Amniotic epithelial cell (primary cell): ENCODE measurements at regions not wholly inside any gene's neighbourhood (a gene's known extent, or its start where the extent isn't known, plus 50 kb on each side); places are given as distances from the start of the nearest gene placed in this dataset.
"Not testable (repeated sequence)": the region's sequence is repeated elsewhere in the genome, so short reads cannot be mapped to it uniquely, and the experiment has no call there.

Source experiments
- DNase-seq: peaks from one replicate; pipeline ENCODE4 v3.0.0-alpha.2; 2010; ENCODE audit warnings: low read depth

DNA sequence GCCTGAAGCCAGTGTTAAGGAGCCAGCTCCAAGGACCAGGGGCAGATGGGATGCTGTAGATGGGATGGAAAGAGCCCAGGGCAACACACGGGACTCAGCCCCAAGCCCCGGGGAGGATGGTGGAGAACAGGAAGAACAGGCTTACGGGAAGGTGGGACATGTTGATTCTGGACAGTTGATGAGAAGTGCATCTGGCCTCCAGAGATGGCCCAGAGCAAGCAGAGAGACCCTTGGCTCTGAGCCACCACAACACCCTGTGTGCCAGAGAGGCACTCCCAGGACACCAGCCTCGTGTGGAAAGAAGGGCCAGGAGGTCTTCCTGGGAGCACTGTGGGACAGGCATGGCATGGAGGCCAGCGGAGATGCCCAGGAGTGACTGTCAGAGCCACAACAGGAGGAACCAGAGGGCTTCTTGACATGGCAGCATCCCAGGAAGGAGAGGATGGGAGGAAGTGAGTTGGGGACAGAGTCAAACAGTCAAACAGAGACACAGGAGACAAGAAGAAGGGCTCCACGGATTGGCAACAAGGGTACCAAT is 156.3 kb upstream of the MVB12B start:
- no peak for DNase-seq

GRCh38 chr9:126171641-126172040 is 155.0 kb upstream of the MVB12B start:
- no peak for DNase-seq

DNA sequence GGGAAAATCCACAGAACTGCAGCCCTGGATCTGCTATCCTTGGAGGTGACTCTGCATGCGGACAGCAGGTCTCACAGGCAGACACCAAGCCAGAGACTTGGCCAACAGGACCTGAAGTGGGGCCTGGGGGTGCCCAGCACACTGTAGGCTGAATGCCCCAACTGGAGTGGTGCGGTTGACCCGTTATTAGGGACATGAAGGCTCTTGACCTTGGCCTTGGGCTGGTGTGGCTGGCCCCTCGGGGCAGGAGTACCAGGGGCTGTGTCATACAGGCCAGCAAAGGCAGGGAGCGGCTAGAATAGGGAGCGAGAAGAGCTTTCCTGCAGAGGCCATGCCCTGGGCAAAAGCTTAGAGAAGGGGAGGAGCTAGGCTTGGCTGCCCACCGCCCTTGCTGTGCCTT is 153.2 kb upstream of the MVB12B start:
- DNase-seq = no peak

DNA sequence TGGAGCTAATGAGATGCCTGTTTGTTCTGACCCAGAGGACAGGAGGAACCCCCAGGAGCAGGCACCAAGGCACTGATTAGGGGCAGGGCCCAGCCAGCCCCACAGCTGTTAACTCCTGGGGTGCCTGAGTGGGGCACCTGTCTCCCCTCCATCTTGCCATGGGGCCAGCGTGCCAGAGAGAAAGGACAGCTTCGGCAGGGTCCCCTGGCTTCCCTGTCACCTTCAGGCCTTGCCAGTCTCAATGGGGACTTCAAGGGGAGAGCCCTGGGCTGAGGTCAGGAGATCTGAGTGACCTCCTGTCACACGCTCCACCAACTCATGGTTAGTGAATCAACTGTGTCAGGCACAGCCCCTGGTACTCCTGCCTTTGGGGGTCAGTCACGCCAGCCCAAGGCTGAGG is 152.7 kb upstream of the MVB12B start:
- DNase-seq = no peak

DNA sequence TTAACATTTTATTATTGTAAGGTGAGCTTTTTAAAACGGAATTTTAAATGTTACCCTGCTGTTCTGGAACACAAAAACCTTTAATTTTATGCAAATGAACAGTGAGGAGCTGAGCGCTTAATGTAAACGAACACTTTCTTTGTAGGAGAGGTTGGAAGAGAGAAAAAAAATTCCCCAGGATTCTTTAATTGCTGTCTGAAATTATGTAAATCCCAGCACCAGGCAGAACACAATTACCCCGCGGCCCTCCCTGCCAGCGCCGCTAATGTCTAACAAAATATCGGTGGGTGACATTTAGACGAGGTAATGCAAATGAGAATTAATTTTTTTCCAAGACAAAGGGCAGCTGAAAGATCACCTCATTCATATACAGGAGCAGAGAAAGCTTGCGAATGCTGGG is 143.4 kb upstream of the MVB12B start:
- no peak for DNase-seq

GRCh38 chr9:126190994-126191393 is 135.6 kb upstream of the MVB12B start:
- not testable (repeated sequence) for DNase-seq

DNA sequence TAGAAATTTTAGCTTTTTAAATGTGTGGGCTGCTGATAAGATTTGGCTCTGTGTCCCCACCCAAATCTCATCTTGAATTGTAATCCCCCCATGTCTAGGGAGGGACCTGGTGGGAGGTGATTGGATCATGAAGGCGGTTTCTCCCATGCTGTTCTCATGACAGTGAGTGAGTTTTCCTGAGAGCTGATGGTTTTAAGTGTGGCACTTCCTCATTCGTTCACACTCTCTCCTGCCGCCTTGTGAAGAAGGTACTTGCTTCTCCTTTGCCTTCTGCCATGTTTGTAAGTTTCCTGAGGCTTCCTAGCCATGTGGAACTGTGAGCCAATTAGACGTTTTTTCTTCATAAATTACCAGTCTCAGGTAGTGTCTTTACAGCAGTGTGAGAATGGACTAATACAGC is 127.8 kb upstream of the MVB12B start:
- no peak for DNase-seq

DNA sequence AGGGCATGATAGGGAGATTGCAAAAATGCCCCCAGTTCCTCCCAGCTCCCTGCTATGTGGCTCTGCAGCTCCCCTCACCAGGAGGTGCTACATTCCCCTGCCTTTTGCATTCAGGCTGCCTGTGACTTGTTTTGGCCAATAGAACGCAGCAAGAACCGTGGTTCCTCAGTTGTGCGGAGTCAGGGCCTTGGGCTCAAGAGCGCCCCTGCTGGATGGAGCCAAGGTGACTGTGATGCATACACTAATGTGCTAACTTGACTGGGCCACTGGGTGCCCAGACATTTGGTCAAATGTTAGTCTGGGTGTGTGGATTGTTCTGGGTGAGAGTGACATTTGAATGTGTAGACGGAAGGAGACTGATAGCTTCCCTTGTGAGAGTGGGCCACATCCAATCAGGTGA is 123.3 kb upstream of the MVB12B start:
- no peak for DNase-seq

DNA sequence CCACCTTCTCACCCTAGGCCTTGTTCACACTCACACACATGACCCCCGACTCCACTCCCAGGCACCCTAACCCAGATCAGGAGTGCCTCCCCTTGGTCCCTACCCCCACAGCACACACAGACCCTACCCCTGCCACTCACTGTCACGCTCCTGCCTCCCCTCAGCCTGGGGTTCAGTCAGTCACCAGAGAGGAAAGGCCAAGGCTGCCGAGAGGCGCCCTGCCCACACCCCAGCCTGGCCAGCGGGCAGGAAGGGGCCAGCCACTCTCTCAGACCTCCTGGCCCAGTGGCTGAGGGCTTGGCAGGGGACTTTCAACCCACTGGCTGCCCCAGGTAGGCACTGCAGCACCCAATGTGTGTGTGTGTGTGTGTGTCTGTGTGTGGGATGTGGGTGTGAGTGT is 122.4 kb upstream of the MVB12B start:
- DNase-seq = no peak

- DNase-seq = no peak
Measured at GRCh38 chr9:126204708-126205225, 121.9 kb upstream of the MVB12B start.

GRCh38 chr9:126205265-126205664 is 121.4 kb upstream of the MVB12B start:
- DNase-seq = no peak

DNA sequence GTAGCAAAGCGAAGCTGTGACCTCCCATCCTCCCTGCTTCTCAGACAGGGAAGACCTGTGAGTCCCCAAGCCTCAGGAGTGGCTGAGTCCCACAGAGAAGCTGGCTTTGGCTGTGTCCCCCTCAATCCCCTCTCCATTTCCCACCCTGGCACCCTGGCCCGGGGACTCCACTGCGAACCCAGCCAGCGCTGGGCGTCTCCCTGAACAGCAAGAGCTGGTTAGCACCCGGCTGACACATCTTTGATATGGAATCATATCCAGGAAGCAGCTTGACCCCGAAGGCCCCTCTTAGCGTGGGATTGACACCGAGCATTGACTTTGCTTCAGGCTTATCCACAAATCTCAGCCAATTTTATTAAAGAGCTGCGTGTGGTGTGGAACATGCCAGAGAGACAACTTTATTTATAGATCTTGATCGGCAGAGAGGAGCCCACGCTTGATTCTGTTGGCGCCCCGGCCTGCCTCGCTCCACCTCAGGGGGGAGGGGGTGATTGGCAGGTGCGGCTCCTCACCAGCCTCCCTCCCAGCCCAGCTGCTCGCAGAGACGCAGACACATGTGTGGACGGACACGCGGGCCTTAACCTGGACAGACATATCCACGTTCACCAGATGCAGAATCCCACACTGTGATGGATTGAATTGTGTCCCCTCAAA is 120.7 kb upstream of the MVB12B start:
- DNase-seq = no peak

GRCh38 chr9:126207256-126207655 is 119.4 kb upstream of the MVB12B start:
- no peak for DNase-seq

DNA sequence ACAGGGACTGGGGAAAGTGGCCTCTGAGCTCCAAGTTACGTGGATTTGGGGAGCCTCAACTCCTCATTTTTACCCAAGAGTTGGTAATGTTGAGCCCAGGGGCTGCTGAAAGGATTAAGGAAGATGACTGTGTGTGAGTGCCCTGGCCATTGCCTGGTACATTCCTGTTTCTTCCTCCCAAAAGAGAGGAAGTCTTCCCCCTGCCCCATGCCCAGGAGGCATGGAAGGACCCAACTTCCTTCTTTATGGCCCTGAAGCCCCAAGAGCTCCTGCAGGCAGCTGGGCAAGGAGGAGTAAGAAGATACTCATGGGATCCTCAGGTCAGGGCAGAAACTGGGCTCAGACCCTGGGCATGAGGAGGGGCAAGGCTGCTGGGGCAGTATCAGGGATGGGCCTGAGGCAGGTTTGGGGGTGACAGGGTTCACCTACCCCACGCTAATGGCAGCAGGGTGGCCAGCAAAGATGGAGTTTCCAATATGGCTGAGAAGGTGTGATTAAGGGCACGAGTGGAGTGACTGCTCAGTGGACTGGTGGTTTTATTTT is 118.3 kb upstream of the MVB12B start:
- DNase-seq = no peak

DNA sequence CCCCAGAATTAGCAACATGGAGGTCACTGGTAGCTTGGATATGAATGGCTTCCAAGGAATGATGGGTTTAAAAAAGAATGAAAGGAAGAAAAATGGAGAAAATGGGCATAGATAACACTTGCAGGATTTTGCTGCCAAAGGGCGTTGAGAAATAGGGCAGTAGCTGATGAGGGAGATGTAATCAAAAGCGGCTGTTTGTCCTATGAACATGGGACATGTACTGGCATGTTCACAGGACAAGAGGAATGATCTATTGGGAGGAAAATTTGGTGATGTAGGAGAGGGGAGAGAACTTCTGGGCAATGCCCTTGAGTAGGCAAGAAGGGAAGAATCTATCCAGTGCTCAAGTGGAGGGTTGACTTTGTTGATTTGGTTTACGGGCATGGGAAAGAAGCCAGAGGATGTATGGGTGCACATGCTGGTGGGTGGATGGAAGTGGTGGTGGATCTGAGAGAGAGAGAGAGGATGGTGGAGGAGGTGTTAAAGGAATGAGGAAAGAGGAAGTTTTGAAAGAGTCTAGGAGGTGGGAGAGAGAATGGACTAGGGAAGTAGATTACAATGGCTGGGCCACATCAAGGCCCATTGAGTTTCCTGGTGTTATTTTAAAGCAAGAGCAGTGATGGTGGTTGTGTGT is 115.1 kb upstream of the MVB12B start:
- DNase-seq = no peak

GRCh38 chr9:126215486-126215885 is 111.1 kb upstream of the MVB12B start:
- DNase-seq = no peak

DNA sequence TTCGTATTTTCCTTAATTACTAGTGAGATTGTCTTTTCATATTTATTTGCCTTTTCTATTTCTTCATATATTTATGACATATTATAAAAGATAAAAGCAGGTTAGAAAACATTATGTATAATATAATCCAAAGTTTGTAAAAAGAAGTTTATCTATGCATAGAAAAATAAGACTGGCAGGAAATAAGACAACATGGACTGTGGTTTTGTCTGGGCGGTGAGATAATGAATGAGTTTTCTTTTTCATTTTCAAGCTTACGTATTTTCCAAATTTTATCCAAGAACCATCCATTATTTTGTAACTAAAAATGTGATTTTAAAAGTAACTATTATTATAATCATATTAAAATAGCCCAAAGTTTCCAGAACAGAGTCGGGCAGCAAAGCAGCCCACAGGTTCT is 109.8 kb upstream of the MVB12B start:
- DNase-seq = no peak

DNA sequence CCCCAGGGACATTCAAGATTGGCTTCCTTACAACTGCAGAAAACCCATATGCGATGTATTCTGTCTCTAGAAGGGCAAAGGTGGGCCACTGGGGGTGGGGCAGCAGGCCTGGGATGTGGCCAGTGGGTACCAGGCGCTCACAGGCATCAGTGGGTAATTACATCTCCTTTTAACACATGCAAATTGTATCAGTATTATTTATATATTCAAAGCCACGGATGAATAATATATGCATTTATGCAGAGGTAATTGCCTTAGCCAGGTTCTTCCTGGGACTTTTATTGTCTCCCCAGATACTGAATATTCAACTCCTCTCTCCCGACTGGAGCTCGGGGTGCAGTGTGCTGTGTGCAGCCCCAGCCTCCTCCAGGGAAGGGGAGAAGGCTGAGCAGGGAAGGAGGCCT is 109.4 kb upstream of the MVB12B start:
- no peak for DNase-seq

- DNase-seq = no peak
Measured at GRCh38 chr9:126217797-126218196, 108.8 kb upstream of the MVB12B start.

- no peak for DNase-seq
Measured at GRCh38 chr9:126218359-126219125, 108.1 kb upstream of the MVB12B start.

DNA sequence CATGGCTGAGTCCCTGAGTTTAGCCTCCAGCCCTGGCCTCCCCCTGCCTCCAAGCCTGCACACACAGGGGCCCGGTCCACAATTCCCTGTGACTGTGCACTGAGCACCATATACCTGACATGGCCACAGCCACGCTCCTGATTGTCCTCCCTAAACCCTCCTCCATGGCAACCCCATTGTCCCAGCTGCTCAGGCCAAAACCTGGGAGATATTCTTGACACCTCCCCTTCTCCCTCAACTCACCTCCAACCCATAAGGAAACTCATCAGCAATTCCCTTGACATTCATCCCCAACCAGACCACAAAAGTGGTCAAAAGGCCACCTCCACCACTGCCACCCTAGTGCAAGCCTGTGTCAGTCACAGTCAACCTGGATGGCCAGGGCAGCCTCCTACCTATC is 107.5 kb upstream of the MVB12B start:
- no peak for DNase-seq

DNA sequence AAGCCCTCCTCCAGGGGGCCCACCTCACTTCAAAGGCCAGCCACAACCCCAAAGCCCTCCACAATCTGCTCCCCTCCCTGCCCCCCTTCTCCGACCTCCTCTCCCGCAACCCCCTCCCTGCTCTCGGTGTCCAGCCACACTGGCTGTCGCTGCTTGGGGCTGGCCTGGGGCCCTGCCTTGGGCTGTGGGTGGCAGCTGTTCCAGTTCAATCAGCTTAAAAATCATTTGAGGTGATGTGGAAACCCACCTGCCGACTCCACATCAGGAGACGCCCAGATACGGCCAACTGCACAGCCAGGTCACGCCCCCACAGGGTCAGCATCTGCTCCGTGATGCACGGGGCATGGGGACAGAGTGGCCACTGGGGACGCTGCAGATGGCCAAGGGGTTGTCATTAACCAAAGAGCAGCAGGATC is 107.0 kb upstream of the MVB12B start:
- no peak for DNase-seq

DNA sequence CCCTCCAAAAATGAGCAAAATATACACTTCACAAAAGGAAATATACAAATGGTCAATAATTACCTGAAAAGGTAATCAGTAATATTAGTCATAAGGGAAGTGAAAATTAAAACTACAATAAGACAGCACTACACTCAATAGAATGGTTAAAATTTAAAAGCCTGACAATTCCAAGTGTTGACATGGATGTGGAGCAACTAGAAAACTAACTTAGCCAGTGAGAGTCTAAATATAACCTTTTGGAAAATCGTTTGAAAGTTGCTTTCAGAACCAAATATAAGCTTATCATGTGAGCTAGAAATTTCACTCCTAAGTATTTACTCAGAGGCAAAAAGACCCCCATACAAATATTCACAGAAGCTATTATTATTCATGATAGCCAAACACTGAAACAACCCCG is 105.1 kb upstream of the MVB12B start:
- DNase-seq = no peak
